ENCODE measurements at regions not wholly inside any gene's neighbourhood (a gene's known extent, or its start where the extent isn't known, plus 50 kb on each side); places are given as distances from the start of the nearest gene placed in this dataset.
A peak's percentile ranks its signal among the peaks of the same experiment; 100 is the strongest.

GRCh38 chr2:120576509-120577474 is 158.9 kb upstream of the GLI2 start:
- peak; percentile 32 for DNase-seq

GRCh38 chr2:120577721-120578295 is 157.9 kb upstream of the GLI2 start:
- no peak for DNase-seq

GRCh38 chr2:120578576-120579352 is 156.9 kb upstream of the GLI2 start:
- DNase-seq, result no peak

GRCh38 chr2:120579916-120580685 is 155.6 kb upstream of the GLI2 start:
- DNase-seq, result no peak

- no peak for DNase-seq
Measured at GRCh38 chr2:120580709-120581108, 155.0 kb upstream of the GLI2 start.

- DNase-seq, result no peak
Measured at GRCh38 chr2:120583121-120583520, 152.5 kb upstream of the GLI2 start.

GRCh38 chr2:120583851-120584570 is 151.7 kb upstream of the GLI2 start:
- DNase-seq, result no peak

GRCh38 chr2:120586507-120587278 is 149.0 kb upstream of the GLI2 start:
- peak; percentile 34 for DNase-seq

- DNase-seq, result no peak
Measured at GRCh38 chr2:120587279-120587996, 148.2 kb upstream of the GLI2 start.

- no peak for DNase-seq
Measured at GRCh38 chr2:120587997-120588336, 147.7 kb upstream of the GLI2 start.

- peak; percentile 93 for DNase-seq
Measured at GRCh38 chr2:120589771-120590608, 145.7 kb upstream of the GLI2 start.

- no peak for DNase-seq
Measured at GRCh38 chr2:120590841-120591240, 144.8 kb upstream of the GLI2 start.

- no peak for DNase-seq
Measured at GRCh38 chr2:120591572-120591971, 144.1 kb upstream of the GLI2 start.

- no peak for DNase-seq
Measured at GRCh38 chr2:120592084-120592483, 143.6 kb upstream of the GLI2 start.

- DNase-seq, result no peak
Measured at GRCh38 chr2:120593921-120594686, 141.6 kb upstream of the GLI2 start.

GRCh38 chr2:120594856-120595685 is 140.6 kb upstream of the GLI2 start:
- DNase-seq, result no peak

GRCh38 chr2:120595739-120596138 is 139.9 kb upstream of the GLI2 start:
- DNase-seq, result no peak
